Effector CD4-positive, alpha-beta T cell (primary cell): ENCODE measurements at regions not wholly inside any gene's neighbourhood (a gene's known extent, or its start where the extent isn't known, plus 50 kb on each side); places are given as distances from the start of the nearest gene placed in this dataset.

Experiments
- DNase-seq: peaks from one replicate; pipeline ENCODE4 v3.0.0-alpha.2; 2020

GRCh38 chr1:239802275-239802674 lies 289.4 kb upstream of the FMN2 start:
- no peak for DNase-seq

- DNase-seq = no peak
These were observed 287.9 kb upstream of the FMN2 start for GRCh38 chr1:239803781-239804180.

DNA sequence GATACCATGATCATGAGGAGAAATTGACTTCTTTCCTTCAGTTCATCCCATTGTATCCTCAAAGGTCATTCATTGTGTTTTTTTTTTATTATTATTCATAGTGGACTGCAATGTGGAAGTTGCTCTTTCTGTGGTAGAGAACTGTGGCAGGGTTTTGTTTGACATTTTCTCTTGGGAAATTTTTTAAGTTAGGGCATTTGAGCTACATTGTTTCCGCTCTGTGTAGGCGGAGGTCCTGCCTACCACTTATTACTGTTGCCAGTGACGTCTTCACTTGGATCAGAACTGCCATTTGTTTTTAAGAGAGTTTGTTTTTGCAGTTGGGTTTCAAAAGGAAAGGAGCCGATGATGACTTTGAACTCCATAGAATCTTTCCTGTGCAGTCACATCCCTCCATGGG lies 287.4 kb upstream of the FMN2 start:
- DNase-seq = no peak

DNA sequence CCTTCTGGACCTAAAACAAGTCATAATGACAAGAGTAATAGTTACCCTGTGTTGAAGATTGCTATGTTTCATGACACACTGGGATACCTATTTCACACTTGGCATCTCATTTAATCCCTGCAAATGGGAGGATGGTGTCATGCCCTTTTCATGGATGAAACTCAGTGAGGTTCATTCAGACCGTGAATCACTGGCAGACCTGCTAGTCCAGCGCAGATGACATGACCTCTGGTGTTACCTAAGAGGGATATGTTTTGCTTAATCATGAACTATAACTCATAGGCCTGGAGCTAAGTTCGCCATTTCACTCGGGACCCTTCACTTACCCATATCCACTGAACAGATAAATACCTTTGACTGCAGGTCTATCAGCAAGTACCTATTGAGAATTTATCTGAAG lies 286.6 kb upstream of the FMN2 start:
- DNase-seq = no peak

DNA sequence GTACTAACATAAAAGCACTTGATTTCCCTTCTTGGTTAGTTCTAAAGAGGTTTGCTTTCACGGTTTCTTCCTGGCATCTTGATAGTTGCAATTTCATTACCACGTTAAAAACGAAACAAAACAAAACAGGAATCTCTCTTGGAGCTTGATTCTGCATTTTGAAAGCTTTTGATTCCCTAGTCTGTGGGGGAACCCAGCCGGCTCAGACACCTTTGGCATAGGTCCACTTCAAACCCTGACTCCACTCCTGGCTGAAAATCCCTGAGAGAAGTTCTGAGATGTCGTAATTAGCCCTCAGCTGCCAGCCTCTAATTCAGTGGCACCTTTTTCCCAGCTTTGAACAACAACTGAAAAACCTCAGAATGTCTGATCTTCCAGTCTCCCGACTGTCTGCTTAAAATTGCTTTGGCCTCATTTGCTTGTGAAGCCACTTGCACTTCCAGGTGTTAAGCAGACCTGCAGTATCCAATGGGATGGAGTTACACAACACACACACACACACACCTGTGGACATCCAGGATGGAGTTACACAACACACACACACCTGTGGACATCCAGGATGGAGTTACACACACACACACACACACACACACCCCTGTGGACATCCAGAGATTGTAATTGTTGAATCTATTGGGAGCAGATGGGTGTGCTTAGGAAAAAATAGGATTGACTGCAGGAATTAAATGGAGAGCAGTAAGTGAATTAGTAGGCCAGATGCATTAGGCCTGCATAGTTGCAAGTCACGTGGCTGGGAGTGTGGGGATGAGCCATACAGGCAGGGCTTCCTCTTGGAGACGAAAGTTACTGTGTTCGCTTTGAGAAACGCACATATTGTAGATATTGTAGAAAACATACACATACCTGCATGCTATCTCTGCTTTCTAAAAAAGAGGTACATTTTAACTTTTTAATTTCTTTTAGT lies 285.6 kb upstream of the FMN2 start:
- DNase-seq = no peak

GRCh38 chr1:239806897-239807296 lies 284.8 kb upstream of the FMN2 start:
- no peak for DNase-seq

DNA sequence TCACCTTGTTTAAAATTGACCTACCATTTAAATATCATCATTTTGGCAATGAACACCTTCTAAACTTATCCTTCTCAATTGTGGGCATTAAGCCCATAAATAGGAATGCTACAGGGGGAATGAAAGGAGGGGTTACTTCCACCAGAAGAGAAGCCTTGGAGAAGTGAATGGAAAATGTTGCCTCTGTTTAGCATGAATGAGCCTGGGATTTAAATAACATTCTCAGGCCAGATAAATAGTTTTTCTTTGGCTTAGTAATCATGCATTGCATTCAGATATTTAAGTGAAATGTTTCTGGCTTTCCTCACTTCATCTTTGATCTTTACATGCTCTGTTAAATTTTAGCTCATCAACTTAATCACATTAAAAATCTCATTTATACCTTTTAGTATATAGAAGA lies 284.3 kb upstream of the FMN2 start:
- DNase-seq = no peak

DNA sequence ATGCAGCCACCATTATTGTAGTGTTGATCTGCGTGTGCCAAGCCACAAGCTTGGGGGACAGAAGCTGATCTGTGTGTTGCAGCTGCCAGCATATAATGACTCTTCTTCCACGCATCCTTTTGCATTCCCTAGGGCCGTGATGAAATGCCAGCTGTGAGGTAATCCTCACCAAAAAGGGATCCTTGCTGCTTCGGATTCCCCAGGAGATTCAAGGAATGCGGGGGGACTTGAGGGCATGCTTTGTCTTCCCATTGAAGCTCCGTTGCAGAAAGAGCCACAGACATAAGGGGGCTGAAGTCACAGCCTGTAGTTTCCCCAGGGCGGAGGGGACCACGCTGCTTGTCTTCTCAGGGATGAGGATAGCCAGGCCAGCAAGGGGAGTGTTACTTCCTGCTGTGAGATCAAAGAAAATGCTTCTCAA lies 281.6 kb upstream of the FMN2 start:
- DNase-seq = no peak

- no peak for DNase-seq
These were observed 280.3 kb upstream of the FMN2 start for GRCh38 chr1:239811211-239811885.

- no peak for DNase-seq
These were observed 279.1 kb upstream of the FMN2 start for GRCh38 chr1:239812580-239812979.

GRCh38 chr1:239814306-239814881 lies 277.3 kb upstream of the FMN2 start:
- no peak for DNase-seq

GRCh38 chr1:239815074-239815473 lies 276.6 kb upstream of the FMN2 start:
- no peak for DNase-seq

- DNase-seq = no peak
These were observed 275.5 kb upstream of the FMN2 start for GRCh38 chr1:239816081-239816782.

GRCh38 chr1:239817276-239817675 lies 274.4 kb upstream of the FMN2 start:
- no peak for DNase-seq

DNA sequence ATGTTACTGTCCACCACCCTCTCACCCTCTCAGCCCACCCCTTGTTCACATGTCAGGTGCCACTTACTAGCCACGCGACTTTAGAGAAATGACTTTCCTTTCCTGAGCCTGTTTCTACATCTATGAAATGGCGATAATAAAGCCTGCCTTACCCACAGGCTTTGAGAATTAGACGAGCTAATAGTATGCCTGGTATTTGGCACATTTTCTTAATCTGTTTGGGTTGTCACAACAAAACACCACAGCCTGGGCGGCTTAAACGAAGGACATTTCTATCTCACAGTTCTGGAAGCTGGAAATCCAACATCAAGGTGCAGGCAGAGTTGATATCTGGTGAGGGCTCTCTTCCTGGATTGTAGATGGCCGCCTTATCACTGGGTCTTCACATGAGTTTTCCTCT lies 273.9 kb upstream of the FMN2 start:
- DNase-seq = no peak

DNA sequence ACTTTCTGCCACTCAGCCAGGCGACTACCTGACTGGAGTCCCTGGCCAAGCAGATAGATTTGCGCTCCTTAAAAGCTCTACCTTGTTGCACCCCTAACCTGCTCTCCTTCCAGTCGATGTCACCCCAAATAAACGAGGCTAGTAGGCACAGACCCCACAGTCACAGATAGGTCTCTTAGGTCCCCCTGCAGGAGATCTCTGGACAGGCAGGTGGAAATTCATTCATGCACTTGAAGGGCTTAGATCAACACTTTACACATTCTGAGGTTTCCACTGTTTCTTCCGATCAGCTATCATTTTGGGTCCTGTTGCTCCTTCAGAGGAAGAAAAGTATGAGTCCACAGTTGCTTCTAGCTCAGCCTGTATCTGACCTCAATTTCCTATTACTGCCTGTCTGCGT lies 272.6 kb upstream of the FMN2 start:
- no peak for DNase-seq

- no peak for DNase-seq
These were observed 271.9 kb upstream of the FMN2 start for GRCh38 chr1:239819756-239820250.

DNA sequence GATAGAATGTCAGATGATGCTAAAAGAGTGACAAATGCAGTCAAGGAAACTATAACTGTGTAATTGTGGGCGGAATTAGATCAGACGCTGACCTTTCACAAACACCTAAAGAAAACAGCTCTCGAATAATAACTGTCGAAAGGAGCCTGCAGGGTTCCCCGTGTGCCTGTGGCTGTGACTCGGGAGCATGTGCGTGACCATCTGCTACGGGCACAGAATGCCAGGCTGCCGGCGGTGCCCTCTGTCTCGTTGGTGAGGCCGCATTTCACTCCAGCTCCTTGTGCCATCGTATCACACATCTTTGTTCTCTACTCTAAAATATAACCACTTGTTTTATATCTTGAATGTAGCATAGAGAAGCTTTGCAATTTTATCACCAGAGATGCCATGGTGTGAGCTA lies 267.8 kb upstream of the FMN2 start:
- no peak for DNase-seq

GRCh38 chr1:239826211-239826610 lies 265.5 kb upstream of the FMN2 start:
- DNase-seq = no peak

DNA sequence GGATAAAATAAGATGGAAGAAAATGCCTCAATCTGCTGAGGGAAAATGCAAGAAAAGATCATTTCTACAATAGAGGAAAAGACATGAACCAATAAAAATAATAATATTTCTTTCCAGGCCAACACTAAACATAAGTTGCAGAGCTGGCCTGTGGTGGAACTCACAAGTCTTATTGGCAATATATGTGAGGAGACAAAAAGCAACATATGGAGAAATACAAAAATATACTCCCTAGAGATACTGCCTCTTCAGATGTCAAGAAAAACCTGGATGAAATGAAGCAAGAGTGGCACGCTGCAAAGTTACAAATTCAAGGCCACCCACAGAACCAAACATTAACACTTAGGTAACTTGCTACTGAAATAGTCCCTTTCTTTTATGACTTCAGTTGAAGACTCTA lies 264.9 kb upstream of the FMN2 start:
- no peak for DNase-seq

DNA sequence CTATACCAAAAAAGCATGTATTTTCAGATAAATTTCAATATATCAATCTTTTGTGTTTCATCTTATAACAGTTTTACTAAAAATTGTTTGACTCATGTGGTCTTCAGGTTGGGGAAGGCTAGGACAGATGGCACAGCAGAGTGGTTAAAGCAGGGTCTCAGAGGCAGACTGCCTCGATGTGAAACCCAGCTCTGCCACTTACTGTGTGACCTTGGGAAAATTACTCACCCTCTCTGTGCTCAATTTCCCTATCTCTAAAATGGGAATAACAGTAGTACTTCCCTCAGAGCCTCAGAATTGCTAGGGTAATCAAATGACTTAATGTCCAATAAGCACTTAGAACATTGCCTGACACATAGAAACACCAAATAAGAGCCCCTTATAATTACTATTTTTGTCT lies 262.1 kb upstream of the FMN2 start:
- DNase-seq = no peak

DNA sequence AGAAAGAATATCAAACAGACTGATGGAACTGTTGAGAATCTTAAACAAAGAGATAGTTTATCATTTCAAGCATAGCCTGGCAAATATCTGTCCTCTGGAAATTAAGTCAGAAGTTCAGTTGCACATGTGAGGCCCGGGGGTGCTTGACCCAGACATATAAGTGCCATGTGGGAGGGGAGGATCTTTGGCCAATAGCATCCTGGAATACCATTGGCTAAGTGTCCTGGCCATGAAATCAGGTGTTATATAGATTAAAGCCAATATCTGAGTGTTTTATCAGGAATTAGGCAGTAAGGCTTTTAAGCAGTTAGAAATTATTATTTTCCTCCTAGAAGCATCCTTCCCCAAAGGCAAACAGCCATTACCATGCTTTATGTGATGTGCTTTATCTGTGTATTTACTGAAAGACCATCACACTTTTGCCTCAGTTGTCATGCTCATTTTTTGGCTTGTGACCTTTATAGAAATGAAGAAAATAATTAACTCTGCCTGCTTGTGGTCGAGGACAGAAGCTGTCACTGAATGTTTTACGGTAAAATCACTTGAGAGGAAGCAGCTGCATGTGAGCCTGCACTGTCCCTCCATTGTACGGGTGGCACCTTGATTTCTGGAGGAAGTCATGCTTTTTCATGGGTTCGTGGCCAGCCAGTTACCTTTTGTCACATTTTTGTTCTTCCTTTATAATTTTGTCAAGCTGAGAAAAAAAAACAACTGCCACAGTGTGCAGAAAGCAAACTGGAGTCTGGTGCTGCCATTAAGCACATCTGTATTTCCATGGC lies 259.9 kb upstream of the FMN2 start:
- no peak for DNase-seq
